Mesodermal cell (in vitro differentiated cells): ENCODE measurements at regions not wholly inside any gene's neighbourhood (a gene's known extent, or its start where the extent isn't known, plus 50 kb on each side); places are given as distances from the start of the nearest gene placed in this dataset.
"Not testable (repeated sequence)": the region's sequence is repeated elsewhere in the genome, so short reads cannot be mapped to it uniquely, and the experiment has no call there.

Source experiments
- H3K27ac ChIP-seq: 2 replicates; pipeline ENCODE4 v1.7.0; 2013; ENCODE audit warnings: mild to moderate bottlenecking, low read depth, low read length, moderate library complexity; ENCODE audit not compliant: severe bottlenecking
- H3K36me3 ChIP-seq: 2 replicates; pipeline ENCODE4 v1.7.1; 2013; ENCODE audit warnings: mild to moderate bottlenecking, low read length, moderate library complexity; ENCODE audit not compliant: control insufficient read depth, insufficient read depth
- H3K4me1 ChIP-seq: one replicate; pipeline ENCODE4 v1.7.1; 2013; ENCODE audit warnings: mild to moderate bottlenecking, low read length; ENCODE audit not compliant: insufficient read depth, control insufficient read depth, poor library complexity, severe bottlenecking
- H3K4me3 ChIP-seq: 2 replicates; pipeline ENCODE4 v1.7.0; 2013; ENCODE audit warnings: low read length, control low read depth, mild to moderate bottlenecking; ENCODE audit not compliant: insufficient read depth, poor library complexity, severe bottlenecking; ENCODE audit errors: extremely low read depth
- H3K9me3 ChIP-seq: 2 replicates; pipeline ENCODE4 v1.7.1; 2013; ENCODE audit warnings: mild to moderate bottlenecking, low read length, moderate library complexity; ENCODE audit not compliant: control insufficient read depth
- WGBS, 2 experiments: methylation state at CpG; one replicate each; pipeline ENCODE4 v1.1.5; 2013; ENCODE audit warnings: missing lambda C conversion rate in 2 of 2; ENCODE audit not compliant: insufficient coverage in 2 of 2; 5-methylcytosine and 5-hydroxymethylcytosine counted together

- H3K27ac ChIP-seq, H3K4me1 ChIP-seq, H3K4me3 ChIP-seq, H3K9me3 ChIP-seq, H3K36me3 ChIP-seq: not testable (repeated sequence)
- WGBS, 2 experiments: 83 to 100% methylated on average over 2 to 4 of the region's 5 CpGs
Measured at GRCh38 chr4:111961026-111961425, 184.2 kb upstream of the FAM241A start.

GRCh38 chr4:111961809-111962208, 183.4 kb upstream of the FAM241A start:
- Histone ChIP-seq H3K9me3 (no peaks in the 10 kb centered on the region), H3K4me3 (no peak overlapping the region), H3K27ac (no peak overlapping the region), H3K36me3 (no peaks in the 10 kb centered on the region), H3K4me1 (peaks cover 5% of the 10 kb centered on the region)
- WGBS, 2 experiments: 94 to 100% methylated on average over 1 of the region's 1 CpG

GRCh38 chr4:111963158-111963700, 182.0 kb upstream of the FAM241A start:
- Histone ChIP-seq H3K4me3 (no peak overlapping the region), H3K9me3 (no peaks in the 10 kb centered on the region), H3K27ac (no peak overlapping the region), H3K36me3 (no peaks in the 10 kb centered on the region), H3K4me1 (peaks cover 5% of the 10 kb centered on the region)
- 80% methylated on average over 2 of the region's 5 CpGs; no CpG with 5 or more reads in 1 of the 2 experiments for WGBS, 2 experiments

GRCh38 chr4:111977419-111977965, 167.8 kb upstream of the FAM241A start:
- Histone ChIP-seq H3K9me3 (no peaks in the 10 kb centered on the region), H3K36me3 (no peaks in the 10 kb centered on the region), H3K27ac (no peak overlapping the region), H3K4me1 (no peaks in the 10 kb centered on the region), H3K4me3 (no peak overlapping the region)
- 96% methylated on average over 6 to 7 of the region's 7 CpGs for WGBS, 2 experiments

GRCh38 chr4:111979921-111980320, 165.3 kb upstream of the FAM241A start:
- no peaks in the 10 kb centered on the region for H3K36me3 ChIP-seq
- no peaks in the 10 kb centered on the region for H3K4me1 ChIP-seq
- H3K9me3 ChIP-seq: no peaks in the 10 kb centered on the region
- H3K4me3 ChIP-seq: no peak overlapping the region
- no peak overlapping the region for H3K27ac ChIP-seq

GRCh38 chr4:111982089-111982488, 163.2 kb upstream of the FAM241A start:
- no peaks in the 10 kb centered on the region for H3K36me3 ChIP-seq
- H3K4me3 ChIP-seq: no peak overlapping the region
- H3K4me1 ChIP-seq: no peaks in the 10 kb centered on the region
- no peak overlapping the region for H3K27ac ChIP-seq
- WGBS, 2 experiments: no CpG with 5 or more reads among the region's 1 CpG
- no peaks in the 10 kb centered on the region for H3K9me3 ChIP-seq

GRCh38 chr4:111984169-111984819, 161.0 kb upstream of the FAM241A start:
- Histone ChIP-seq H3K36me3 (no peaks in the 10 kb centered on the region), H3K27ac (no peak overlapping the region), H3K4me3 (no peak overlapping the region), H3K9me3 (no peaks in the 10 kb centered on the region), H3K4me1 (no peaks in the 10 kb centered on the region)
- WGBS, 2 experiments: 81 to 84% methylated on average over 6 to 9 of the region's 10 CpGs

- WGBS, 2 experiments: 50 to 63% methylated on average over 1 to 2 of the region's 2 CpGs
- no peak overlapping the region for H3K27ac ChIP-seq
- H3K36me3 ChIP-seq: no peaks in the 10 kb centered on the region
- H3K4me1 ChIP-seq: no peaks in the 10 kb centered on the region
- no peaks in the 10 kb centered on the region for H3K9me3 ChIP-seq
- no peak overlapping the region for H3K4me3 ChIP-seq
Measured at GRCh38 chr4:111985426-111985825, 159.8 kb upstream of the FAM241A start.

GRCh38 chr4:111986095-111986494, 159.2 kb upstream of the FAM241A start:
- H3K4me1 ChIP-seq: no peaks in the 10 kb centered on the region
- no peak overlapping the region for H3K4me3 ChIP-seq
- 80% methylated on average over 1 of the region's 4 CpGs; no CpG with 5 or more reads in 1 of the 2 experiments for WGBS, 2 experiments
- no peaks in the 10 kb centered on the region for H3K36me3 ChIP-seq
- no peak overlapping the region for H3K27ac ChIP-seq
- H3K9me3 ChIP-seq: no peaks in the 10 kb centered on the region

- no peaks in the 10 kb centered on the region for H3K9me3 ChIP-seq
- peaks cover 6% of the 10 kb centered on the region for H3K4me1 ChIP-seq
- no peaks in the 10 kb centered on the region for H3K36me3 ChIP-seq
- no peak overlapping the region for H3K4me3 ChIP-seq
- H3K27ac ChIP-seq: no peak overlapping the region
- WGBS, 2 experiments: 100% methylated on average over 1 of the region's 3 CpGs; no CpG with 5 or more reads in 1 of the 2 experiments
Measured at GRCh38 chr4:111988514-111988913, 156.7 kb upstream of the FAM241A start.

- Histone ChIP-seq H3K9me3 (no peaks in the 10 kb centered on the region), H3K27ac (no peak overlapping the region), H3K36me3 (no peaks in the 10 kb centered on the region), H3K4me3 (no peak overlapping the region), H3K4me1 (peaks cover 6% of the 10 kb centered on the region)
- WGBS, 2 experiments: no CpG with 5 or more reads among the region's 1 CpG
Measured at GRCh38 chr4:111989817-111990216, 155.4 kb upstream of the FAM241A start.
